D721Med (cell line): ENCODE measurements at regions not wholly inside any gene's neighbourhood (a gene's known extent, or its start where the extent isn't known, plus 50 kb on each side); places are given as distances from the start of the nearest gene placed in this dataset.

Source experiments
- DNase-seq: peaks from one replicate; pipeline ENCODE4 v3.0.0; 2011; ENCODE audit warnings: low spot score; ENCODE audit not compliant: insufficient read length
- FAIRE-seq: peaks from 2 replicates; lab custom pipeline; 2011; peaks lifted over from hg19 to GRCh38; lab: Jason Lieb, UNC
- CTCF ChIP-seq: IDR thresholded peaks from 2 replicates; pipeline ENCODE4 v1.5.1; 2012; ENCODE audit warnings: mild to moderate bottlenecking, control low read depth; ENCODE audit not compliant: insufficient read depth; ENCODE audit errors: missing control alignments

- no peak for TF ChIP-seq CTCF
- DNase-seq (no peak), FAIRE-seq (no peak)
Measured at GRCh38 chr4:137640156-137640837, 108.0 kb upstream of the PCDH18 start.

GRCh38 chr4:137638934-137639333, 106.6 kb upstream of the PCDH18 start:
- FAIRE-seq = no peak
- no peak for DNase-seq
- no peak for TF ChIP-seq CTCF

- DNase-seq (no peak), FAIRE-seq (peak; percentile 29)
- no peak for TF ChIP-seq CTCF
Measured at GRCh38 chr4:137635601-137636000, 103.3 kb upstream of the PCDH18 start.

- no peak for TF ChIP-seq CTCF
- FAIRE-seq = no peak
Measured at GRCh38 chr4:137635108-137635507, 102.8 kb upstream of the PCDH18 start.

GRCh38 chr4:137632842-137633241, 100.5 kb upstream of the PCDH18 start:
- DNase-seq (no peak), FAIRE-seq (no peak)
- TF ChIP-seq CTCF = no peak

More at GRCh38 chr4:137635108-137635507, 102.8 kb upstream of the PCDH18 start:
- no peak for DNase-seq

- no peak for TF ChIP-seq CTCF
- DNase-seq = no peak
- FAIRE-seq = no peak
Measured at GRCh38 chr4:137631605-137632004, 99.3 kb upstream of the PCDH18 start.

GRCh38 chr4:137630252-137630651, 98.0 kb upstream of the PCDH18 start:
- no peak for TF ChIP-seq CTCF
- no peak for FAIRE-seq
- no peak for DNase-seq
